Stomach (tissue), 8 donors: ENCODE measurements at regions not wholly inside any gene's neighbourhood (a gene's known extent, or its start where the extent isn't known, plus 50 kb on each side); places are given as distances from the start of the nearest gene placed in this dataset.

Experiments
- DNase-seq, 2 donors: peaks; one replicate each; pipeline versions ENCODE4 v3.0.0 to v3.0.0-alpha.2; 2013 to 2019
- H3K27ac ChIP-seq, 5 donors: fragments of 200-600 bp in 4 of 5; sonication (generic) in 4 of 5; one replicate each; pipeline ENCODE4 v1.5.1; 2013 to 2019; ENCODE audit warnings: mild to moderate bottlenecking in 1 of 5, moderate library complexity in 1 of 5
- H3K27me3 ChIP-seq, 3 donors: fragments of 200-600 bp; sonication (generic); one replicate each; pipeline ENCODE4 v1.5.1; 2017 to 2019; ENCODE audit warnings: mixed run types in 1 of 3
- H3K36me3 ChIP-seq, 4 donors: fragments of 200-600 bp; sonication (generic); 1 replicate in 3 of 4; 2 replicates in 1 of 4; pipeline ENCODE4 v1.5.1; 2016 to 2019
- H3K4me1 ChIP-seq, 4 donors: fragments of 200-600 bp; sonication (generic); one replicate each; pipeline ENCODE4 v1.5.1; 2016 to 2019
- H3K4me3 ChIP-seq, 4 donors: fragments of 200-600 bp; sonication (generic) in 3 of 4; one replicate each; pipeline ENCODE4 v1.5.1; 2016 to 2019; ENCODE audit warnings: mild to moderate bottlenecking in 1 of 4
- H3K9me3 ChIP-seq, 4 donors: fragments of 200-600 bp; sonication (generic); one replicate each; pipeline ENCODE4 v1.5.1; 2016 to 2019
- EP300 ChIP-seq: sonication (generic); formaldehyde crosslinking; IDR thresholded peaks from one replicate; pipeline ENCODE4 v1.6.1; 2017; ENCODE audit warnings: antibody characterized with exemption
- POLR2A ChIP-seq, 4 donors: fragments of 450-650 bp; IDR thresholded peaks; one replicate each; pipeline ENCODE4 v1.6.1; 2016; ENCODE audit warnings: antibody characterized with exemption in 4 of 4, control low read depth in 2 of 4, mild to moderate bottlenecking in 1 of 4, moderate library complexity in 1 of 4
- POLR2AphosphoS5 ChIP-seq, 3 donors: sonication (generic); formaldehyde crosslinking; IDR thresholded peaks; one replicate each; pipeline ENCODE4 v1.6.1; 2016; ENCODE audit warnings: antibody characterized with exemption in 3 of 3
- WGBS, 5 donors: extraction: QIAGEN DNeasy Blood & Tissue Kit in 3 of 5; methylation state at CpG; one replicate each; pipeline versions ENCODE4 v1.1.5 to v1.1.7; 2013 to 2018; 5-methylcytosine and 5-hydroxymethylcytosine counted together
- intact Hi-C: fragments of 100-400 bp; cut with DNase I; formaldehyde crosslinking; loops from one replicate; pipeline ENCODE4 v1.15.1; 2023; ENCODE audit warnings: low total_unique reads
- TF ChIP-seq, protein P1 (sequence below), 7 experiments: fragments of 450-650 bp in 4 of 7; fragments of 200-600 bp in 3 of 7; sonication (generic) in 3 of 7; IDR thresholded peaks; one replicate each; pipeline ENCODE4 v1.5.1; 2016 to 2019; ENCODE audit warnings: antibody characterized with exemption in 7 of 7, control low read depth in 2 of 7, mild to moderate bottlenecking in 1 of 7
- donor health status: healthy with polysubstance abuse.
- donor health status: Bipolar disorder and iron deficiency.
- donor health status: healthy.

DNA sequence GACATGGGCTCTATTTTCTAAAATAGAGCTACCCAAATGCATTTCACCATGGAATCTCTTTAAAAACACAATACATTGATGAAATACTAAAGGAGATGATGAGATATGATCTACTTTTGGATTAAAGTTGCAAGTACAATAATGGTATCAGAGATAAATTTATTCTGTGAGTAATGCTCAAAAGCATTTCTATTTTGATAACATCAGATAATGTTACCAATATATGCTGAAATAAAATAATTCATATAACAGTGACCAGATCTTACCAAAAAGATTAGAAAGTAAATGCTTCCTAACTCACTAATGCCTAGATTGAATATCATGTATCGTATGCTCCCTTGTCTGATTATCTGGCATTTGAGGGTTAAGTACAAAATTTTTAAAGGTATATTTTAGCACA is 761.8 kb upstream of the ZNF608 start:
- intact Hi-C loops = no loop called here
- no peaks in the 10 kb centered on the region for H3K36me3 ChIP-seq
- no peaks in the 10 kb centered on the region for H3K9me3 ChIP-seq
- no peak for DNase-seq
- TF ChIP-seq EP300 = no peak
- no peak for TF ChIP-seq POLR2AphosphoS5 (IDR thresholded peaks at IDR 0.05)
- TF ChIP-seq, protein P1, sequence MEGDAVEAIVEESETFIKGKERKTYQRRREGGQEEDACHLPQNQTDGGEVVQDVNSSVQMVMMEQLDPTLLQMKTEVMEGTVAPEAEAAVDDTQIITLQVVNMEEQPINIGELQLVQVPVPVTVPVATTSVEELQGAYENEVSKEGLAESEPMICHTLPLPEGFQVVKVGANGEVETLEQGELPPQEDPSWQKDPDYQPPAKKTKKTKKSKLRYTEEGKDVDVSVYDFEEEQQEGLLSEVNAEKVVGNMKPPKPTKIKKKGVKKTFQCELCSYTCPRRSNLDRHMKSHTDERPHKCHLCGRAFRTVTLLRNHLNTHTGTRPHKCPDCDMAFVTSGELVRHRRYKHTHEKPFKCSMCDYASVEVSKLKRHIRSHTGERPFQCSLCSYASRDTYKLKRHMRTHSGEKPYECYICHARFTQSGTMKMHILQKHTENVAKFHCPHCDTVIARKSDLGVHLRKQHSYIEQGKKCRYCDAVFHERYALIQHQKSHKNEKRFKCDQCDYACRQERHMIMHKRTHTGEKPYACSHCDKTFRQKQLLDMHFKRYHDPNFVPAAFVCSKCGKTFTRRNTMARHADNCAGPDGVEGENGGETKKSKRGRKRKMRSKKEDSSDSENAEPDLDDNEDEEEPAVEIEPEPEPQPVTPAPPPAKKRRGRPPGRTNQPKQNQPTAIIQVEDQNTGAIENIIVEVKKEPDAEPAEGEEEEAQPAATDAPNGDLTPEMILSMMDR (IDR thresholded peaks at IDR 0.05) = no peak
- no peak for TF ChIP-seq POLR2A (IDR thresholded peaks at IDR 0.05)
- no peak overlapping the region for H3K27ac ChIP-seq
- H3K27me3 ChIP-seq = no peaks in the 10 kb centered on the region
- no peaks in the 10 kb centered on the region for H3K4me1 ChIP-seq
- WGBS, 5 donors = 94 to 98% (median 96%) methylated on average over 1 of the region's 1 CpG
- no peak overlapping the region for H3K4me3 ChIP-seq

DNA sequence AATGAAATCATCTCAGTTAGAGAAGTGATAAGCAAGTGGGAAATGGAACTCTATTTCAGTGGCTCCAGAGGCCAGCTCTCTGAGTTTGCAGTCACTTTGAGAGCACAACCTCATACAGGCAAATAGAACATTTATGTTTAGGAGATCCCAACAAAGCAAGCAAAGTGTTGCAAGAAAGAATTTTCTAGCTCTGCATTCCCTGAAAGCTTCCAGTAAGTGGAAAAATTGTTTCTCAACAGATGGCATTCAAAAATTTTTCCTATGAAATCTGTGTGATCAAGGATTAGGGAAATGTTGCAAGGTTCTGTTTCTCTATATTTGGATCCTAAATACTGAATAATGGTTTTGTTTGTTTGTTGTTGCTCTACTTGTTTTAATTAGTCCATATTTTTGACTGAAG is 764.2 kb upstream of the ZNF608 start:
- no peak for DNase-seq
- TF ChIP-seq EP300 (no peak), POLR2AphosphoS5 (IDR thresholded peaks at IDR 0.05) (no peak), POLR2A (IDR thresholded peaks at IDR 0.05) (no peak)
- TF ChIP-seq, protein P1 (IDR thresholded peaks at IDR 0.05) = no peak
- H3K36me3 ChIP-seq = no peaks in the 10 kb centered on the region
- no peak overlapping the region for H3K4me3 ChIP-seq
- no peaks in the 10 kb centered on the region for H3K27me3 ChIP-seq
- no peaks in the 10 kb centered on the region for H3K4me1 ChIP-seq
- intact Hi-C loops = no loop called here
- H3K9me3 ChIP-seq = no peaks in the 10 kb centered on the region
- no peak overlapping the region for H3K27ac ChIP-seq

DNA sequence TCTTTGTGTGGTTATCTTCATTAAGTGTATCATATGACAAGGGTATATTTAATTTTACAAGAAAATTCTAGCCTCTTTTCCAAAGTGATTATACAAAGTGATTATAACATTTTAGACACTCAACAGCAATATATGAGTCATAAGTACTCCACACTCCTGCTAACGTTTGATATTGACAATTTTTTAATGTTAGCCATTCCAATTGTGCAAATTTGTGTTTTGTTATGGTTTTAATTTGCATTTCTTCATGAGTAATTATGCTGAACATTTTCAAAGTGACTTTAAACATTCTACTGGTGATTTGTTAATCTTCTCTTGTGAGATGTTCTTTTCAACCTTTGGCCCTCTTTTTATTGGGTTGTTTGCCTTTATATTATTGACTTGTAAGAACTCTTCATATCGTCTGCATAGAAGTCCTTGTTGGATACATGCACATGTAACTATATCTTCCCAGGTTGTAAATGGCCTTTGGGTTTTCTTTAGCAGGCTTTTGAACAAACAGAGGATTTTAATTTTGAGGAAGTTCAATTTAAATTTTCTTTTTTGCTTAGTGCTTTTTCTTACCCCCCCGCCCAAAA is 771.6 kb upstream of the ZNF608 start:
- 58 to 78% (median 70%) methylated on average over 3 of the region's 3 CpGs for WGBS, 5 donors
- H3K27ac ChIP-seq = no peak overlapping the region
- H3K4me3 ChIP-seq = no peak overlapping the region
- H3K9me3 ChIP-seq = no peaks in the 10 kb centered on the region
- no peaks in the 10 kb centered on the region for H3K36me3 ChIP-seq
- TF ChIP-seq, protein P1 (IDR thresholded peaks at IDR 0.05) = no peak
- TF ChIP-seq POLR2A (IDR thresholded peaks at IDR 0.05) (no peak), POLR2AphosphoS5 (IDR thresholded peaks at IDR 0.05) (no peak), EP300 (no peak)
- DNase-seq = no peak
- H3K4me1 ChIP-seq = no peaks in the 10 kb centered on the region
- intact Hi-C loops = no loop called here
- H3K27me3 ChIP-seq = no peaks in the 10 kb centered on the region

DNA sequence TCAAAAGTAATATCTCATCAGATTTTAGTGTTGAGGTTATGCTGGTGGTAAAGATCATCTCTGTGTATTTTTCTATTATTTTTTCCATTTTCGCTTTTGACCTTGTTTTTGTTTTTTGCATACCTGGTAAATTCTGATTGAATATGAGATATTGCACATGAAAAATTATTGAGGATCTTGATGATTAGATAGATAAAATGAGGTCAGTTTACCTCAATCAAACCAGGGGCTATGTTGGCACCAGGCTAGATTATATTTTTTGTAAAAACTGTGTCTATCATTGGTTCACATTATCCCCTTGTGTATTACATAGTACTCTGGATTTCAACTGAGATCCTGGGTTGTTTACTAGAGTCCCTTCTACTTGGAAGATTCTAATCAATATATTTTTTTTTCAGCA is 774.9 kb upstream of the ZNF608 start:
- DNase-seq = no peak
- 7 to 98% (median 53%) methylated on average over 1 of the region's 1 CpG for WGBS, 5 donors

More for the DNA sequence above, 774.9 kb upstream of the ZNF608 start:
- H3K4me1 ChIP-seq = no peaks in the 10 kb centered on the region
- no peaks in the 10 kb centered on the region for H3K9me3 ChIP-seq
- no peaks in the 10 kb centered on the region for H3K27me3 ChIP-seq
- H3K4me3 ChIP-seq = no peak overlapping the region
- intact Hi-C loops = no loop called here
- TF ChIP-seq EP300 (no peak), POLR2AphosphoS5 (IDR thresholded peaks at IDR 0.05) (no peak), POLR2A (IDR thresholded peaks at IDR 0.05) (no peak)
- TF ChIP-seq, protein P1 (IDR thresholded peaks at IDR 0.05) = no peak
- H3K36me3 ChIP-seq = no peaks in the 10 kb centered on the region
- no peak overlapping the region for H3K27ac ChIP-seq
